ENCODE measurements at regions not wholly inside any gene's neighbourhood (a gene's known extent, or its start where the extent isn't known, plus 50 kb on each side); places are given as distances from the start of the nearest gene placed in this dataset.
"Not testable (repeated sequence)": the region's sequence is repeated elsewhere in the genome, so short reads cannot be mapped to it uniquely, and the experiment has no call there.

DNA sequence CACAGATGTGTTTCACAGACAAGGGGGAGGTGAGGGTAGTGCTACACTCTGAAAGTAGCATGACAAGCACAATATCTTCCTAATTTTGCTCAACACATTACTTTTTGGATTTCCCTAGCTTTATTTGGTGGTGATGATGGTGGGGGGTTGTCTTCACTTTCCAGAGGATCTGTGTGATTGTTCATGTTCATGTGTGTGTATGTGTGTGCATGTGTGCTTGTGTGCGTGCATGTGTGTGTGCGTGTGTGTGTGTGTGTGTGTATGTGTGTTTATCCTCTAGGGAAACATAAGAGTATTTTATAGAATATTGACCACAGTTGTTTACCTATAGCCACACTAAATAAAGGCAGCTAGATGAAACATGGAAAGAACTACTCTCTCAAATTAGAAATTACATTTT is 183.8 kb upstream of the EYA4 start:
- no peak for DNase-seq

DNA sequence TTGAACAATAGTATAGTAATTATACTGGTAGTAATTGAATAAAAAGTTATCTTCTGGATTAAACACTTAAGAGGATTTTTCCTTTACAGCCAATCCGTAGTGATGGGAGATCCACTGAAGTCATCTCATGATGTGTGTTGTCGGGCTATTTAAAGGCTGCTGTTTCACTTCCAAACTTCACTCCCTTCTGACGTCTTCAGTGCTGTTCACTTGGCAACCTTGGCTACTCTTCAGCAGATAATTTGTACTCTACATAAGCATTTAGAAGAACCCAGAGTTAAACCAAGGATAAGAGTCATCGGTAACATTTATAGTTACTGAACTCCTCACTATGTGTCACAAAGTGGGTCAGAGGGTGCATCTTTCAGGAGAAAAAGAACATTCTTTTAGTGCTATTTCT is 179.1 kb upstream of the EYA4 start:
- no peak for DNase-seq

DNA sequence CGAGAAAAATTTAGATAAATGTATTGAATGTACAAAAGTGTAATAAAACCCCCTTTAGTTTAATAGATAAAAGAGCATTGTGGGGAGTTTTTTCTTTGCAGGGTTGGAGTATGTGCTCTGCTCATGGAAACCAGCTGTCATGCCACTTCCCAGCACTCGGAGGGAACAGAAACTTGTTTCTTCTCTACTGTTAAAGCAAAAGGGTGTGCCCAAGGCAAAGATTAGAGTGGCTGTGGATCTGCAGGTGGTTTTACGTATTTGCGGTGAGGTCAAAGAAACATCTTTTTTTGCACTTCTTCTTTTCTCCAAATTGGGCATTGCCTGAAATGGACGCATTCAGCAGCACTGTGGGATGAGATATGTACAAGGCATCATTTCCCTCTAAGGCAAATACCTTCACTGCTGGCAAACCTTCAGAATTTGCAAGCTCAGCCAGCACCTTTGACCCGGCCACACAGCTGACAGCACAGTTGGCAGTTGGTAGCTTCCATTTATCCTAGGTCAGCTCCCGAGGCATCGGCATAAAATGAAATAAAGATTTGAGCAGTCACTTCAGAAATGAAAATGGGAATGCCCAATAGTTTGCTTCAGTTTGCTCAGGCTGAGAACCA is 178.4 kb upstream of the EYA4 start:
- no peak for DNase-seq

DNA sequence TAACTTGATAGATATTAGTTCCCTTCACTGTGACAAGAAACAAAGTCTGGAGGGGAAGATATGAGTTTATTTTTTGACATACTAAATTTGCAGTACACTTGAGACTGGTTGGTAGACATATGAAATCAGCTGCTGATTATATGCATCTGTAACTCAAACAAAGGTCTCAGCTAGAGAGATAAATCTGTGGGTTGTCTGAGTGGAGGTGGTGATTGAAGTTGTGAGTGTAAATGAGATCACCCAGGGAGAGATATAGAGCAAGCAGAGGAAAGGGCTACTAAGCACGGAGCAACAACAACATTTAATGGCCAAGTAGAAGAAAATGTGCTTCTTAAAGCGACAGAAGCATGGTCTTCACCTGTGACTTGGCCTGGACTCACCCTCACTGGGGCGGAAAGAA is 173.2 kb upstream of the EYA4 start:
- DNase-seq, result no peak

DNA sequence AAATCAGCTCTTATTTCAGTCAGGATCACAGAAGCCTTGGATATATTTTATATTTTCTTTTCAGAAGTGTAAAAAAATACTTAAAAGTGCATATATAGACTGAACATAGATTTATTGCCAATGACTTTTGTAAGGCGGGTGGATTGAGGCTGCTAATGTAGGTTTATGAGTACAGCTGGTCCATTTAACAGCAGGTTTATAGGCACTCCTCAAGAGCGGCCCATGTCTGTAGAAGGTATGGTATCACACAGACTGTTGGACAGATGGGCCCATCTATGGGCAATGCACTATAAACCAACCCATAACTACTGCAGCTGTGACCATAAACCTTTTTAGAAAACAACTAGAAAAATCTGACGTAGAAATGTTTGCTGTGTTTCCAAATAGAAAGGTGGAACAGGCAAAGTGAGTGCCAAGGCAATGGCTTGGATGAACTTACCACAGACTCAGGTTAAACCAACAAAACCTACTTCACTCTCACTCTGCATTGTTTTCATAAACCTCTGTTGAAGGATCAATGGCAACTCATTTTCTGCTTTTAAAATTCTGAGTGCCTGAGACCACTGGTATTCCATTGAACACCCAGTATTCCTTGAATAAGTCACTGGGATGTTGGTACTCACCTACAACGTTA is 170.6 kb upstream of the EYA4 start:
- DNase-seq, result no peak

DNA sequence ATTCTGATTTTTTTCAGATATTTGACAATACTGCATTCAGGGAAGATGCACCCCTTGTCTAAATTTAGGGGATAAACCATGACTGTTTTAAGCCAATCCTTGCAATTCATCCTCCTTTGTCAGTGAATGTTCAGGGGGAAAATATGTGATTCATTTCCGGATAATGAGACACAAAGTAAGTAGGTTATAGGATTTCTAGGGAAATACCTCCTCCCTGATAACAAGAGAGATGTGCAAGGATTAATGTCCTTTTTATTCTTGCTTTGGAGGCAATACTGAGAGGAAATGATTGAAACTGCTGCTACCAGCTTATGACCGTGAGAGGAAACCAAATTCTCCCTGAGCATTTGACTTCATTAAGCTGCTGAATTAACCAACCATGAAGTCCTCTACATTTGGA is 161.3 kb upstream of the EYA4 start:
- no peak for DNase-seq

DNA sequence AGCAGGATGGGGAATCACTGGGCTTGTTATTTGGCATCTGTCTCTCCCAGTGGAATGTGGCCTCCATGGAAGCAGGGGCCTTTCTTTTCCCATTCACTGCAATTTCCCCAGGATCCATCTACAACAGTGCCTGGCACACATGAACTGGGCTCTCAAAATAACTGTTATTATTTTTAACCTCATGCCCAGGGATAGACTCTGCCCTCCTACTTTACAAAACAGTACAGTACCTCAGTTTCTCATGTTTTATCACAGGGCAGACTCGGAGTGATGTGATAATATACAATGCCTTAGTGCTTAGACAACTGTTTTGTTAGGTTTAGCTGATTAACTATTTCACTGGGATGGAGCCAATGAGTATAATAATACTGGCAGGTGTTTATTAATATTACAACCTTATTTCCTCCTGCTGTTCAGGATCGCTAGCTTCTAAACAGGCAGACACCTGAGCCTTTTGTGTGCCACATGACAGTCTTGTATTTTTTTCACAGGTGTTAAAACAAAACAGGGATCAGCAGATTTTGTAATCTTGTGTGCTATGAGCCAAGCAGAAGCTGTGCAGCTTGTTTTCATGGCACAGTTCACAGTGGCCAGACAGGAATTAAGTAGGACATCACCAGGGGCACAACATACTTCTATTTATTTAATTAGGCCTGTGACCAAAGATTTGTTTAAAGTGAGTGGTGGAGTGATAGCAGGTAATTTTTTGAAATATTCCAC is 157.7 kb upstream of the EYA4 start:
- DNase-seq, result peak; percentile 40

DNA sequence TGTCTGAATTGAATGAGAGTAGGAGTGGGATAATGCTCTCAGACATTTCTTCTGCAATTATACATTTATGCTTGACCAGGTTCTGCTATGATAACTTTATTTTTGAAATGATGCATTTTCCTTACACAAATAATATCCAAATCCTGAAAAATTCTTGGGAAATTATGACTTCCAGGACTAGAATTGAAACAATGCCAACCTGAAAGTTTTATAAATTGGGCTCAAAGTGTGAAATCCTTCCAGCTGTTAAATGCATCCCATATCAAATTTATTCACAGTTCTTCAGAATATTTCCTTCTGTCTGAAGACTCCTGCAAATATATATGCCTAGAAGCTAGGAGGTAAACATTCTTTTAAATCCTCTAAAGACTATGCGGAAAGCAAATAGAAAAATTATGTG is 155.7 kb upstream of the EYA4 start:
- DNase-seq, result no peak

DNA sequence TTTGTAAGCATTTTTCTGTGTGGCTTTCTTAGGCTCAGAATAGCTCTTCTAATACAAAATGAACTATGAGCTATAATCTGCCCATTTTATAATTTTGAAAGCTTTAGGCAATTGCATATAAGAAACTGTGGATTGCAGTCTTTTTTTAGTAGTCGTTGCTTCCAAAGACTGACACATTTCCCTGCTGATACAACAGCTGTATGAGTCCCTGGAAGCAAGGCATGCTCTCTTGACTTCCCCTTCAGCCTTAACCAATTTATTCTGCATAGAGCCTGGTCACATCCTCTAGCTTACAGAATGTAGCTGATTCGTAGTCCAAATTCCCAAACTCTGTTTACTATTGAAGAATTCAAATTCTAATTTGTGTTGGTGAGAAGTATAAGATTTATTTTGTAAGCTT is 155.3 kb upstream of the EYA4 start:
- DNase-seq, result no peak

DNA sequence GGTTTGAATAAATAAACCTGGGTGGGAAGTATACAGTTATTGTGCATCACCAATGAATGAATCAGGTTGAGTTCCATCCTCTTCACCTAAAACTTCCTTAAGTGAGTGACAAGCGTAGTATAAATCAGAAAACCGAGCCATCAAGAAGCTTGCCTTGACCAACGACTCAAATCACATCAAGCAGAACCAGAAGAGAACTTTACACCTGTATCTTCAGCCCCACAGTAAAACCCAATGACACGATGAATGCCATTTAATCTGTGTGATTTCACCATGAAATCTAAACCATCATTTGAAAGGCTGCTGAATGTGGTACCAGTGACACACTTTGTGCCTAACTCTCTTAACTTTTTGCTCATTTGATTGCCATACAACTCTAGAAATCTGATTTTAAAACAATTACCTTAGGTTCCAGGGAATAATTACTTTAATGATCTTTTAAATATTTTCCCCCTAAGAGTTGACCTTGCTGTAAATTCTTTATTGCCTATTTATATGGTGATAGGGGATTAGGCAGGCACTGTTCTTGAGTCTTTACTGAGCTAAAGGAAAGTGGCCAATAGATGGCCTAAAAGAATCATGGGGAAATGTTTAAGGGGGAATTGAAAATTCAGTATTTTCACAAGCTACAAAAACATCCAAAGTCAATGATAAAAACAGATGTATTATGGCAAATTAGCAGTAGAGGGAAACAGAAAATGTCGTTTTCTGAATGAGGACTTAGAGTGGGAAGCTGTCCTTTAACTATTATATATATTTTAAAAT is 152.0 kb upstream of the EYA4 start:
- no peak for DNase-seq

DNA sequence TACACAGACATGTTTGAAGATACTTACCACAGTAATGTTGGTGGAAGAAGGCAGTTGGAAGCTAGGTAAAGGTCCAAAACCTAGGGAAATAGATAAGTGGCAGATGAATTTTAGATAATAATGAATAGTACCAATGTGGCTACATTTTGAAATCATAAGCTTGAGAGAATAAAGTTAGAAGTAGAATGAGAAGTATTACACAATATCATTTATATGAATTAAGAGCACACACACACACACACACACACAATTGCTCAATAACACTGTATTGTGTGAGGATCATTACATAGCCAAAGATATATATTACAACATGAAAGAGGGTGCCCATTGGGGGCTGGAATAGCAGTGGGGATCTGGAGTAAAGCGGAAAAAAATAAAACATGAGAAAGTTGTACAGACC is 149.0 kb upstream of the EYA4 start:
- no peak for DNase-seq

DNA sequence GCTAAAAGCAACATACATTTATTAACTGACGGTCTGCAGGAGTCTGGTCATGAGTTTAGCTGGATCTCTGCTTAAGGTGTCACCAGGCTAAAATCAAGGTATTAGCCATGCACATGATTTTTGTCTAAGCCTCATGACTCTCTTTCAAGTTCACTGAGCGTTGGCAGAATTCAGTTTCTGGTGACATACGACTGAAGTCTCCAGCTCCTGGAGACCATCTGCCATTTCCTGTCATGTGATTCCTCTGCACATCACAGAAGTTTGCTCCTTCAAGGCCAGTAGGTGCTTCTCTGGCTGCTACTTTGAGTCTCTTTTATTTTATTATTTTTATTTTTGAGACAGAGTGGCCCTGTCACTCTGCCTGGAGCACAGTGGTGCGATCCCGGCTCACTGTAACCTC is 148.4 kb upstream of the EYA4 start:
- DNase-seq, result no peak

DNA sequence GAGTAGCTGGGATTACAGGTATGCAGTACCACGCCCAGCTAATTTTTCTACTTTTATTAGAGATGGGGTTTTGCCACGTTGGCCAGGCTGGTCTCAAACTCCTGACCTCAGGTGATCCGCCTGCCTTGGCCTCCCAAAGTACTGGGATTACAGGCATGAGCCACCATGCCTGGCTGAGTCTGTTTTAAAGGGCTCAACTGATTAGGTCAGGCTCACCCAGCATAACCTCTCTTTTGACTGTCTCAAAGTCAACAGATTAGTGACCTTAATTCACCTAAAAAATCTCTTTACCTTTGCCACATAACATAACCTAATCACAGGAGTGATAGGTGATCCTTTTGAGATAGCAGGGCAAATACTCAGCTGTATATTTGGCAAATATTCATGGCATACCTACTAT is 147.9 kb upstream of the EYA4 start:
- DNase-seq, result not testable (repeated sequence)

DNA sequence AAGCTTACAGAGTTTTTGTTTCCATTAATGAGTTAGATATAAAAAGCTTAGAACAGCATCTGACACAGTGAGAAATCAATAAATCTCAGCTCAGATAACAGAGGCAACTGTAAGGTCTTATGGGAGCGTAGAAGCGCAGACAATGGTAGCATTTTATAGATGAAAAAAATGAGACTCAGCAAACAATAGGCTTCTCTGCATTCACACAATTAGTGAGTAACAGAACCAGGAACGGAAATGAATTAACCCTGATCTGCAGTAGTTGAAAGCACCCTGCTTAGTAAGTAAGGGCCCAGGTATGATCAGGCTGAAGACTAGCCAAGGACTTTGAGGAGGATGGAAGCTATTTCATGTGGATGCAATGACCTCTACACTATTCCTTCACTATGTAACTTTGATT is 147.2 kb upstream of the EYA4 start:
- DNase-seq, result no peak

DNA sequence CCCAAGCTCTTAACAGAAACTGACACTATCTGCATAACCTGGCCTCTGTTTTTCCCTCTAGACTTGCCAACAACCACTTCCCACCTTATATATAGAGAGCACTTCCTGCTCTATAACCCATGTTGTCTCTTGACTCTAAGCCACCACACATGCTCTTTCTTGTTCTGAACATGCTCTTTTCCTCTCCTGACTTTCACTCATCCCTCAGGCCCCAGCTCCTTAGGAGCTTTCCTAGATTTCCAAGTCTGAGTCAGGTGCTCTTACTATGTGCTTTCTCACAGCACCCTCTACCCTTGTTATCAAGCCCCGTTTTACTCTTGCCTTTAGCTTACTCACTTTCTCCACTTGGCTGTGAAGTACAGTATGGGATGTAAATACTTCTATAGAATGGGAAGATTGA is 143.9 kb upstream of the EYA4 start:
- DNase-seq, result no peak

DNA sequence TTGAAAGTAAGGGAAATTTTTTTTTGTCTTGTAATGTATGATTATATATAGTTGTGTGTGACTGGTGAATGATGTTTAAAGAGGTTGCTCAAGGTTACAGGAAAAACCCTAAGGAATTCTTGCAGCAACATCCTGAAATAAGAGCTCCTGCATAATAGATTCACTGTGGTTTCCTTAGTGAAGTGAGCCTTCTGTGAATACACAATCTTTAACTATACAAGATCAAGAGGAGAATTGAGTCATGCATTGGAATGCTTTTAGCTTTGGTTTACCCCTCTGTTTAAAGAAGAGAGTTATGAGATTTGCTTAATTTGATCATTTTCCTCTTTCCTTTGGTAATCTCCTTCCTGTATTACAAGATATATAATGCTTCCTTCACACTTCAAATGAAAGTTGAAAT is 141.6 kb upstream of the EYA4 start:
- DNase-seq, result no peak

DNA sequence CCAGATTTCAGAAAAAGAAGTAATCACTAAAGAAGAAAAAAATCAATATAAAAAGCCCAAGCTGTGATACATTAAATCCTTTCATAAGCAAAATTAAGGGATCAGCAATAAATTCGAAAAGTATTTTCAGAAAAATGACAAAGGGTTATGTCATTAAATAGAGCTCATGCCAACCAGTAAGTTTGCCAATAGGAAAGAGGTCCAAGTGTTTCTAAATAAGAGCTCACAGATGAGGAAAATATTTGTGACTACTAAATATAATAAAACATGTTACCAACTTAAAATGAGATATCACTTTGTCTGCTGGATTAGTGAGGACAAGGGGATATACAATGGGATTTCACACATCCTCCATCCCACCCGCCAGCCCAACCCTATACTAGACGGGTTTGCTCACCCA is 140.3 kb upstream of the EYA4 start:
- DNase-seq, result no peak

DNA sequence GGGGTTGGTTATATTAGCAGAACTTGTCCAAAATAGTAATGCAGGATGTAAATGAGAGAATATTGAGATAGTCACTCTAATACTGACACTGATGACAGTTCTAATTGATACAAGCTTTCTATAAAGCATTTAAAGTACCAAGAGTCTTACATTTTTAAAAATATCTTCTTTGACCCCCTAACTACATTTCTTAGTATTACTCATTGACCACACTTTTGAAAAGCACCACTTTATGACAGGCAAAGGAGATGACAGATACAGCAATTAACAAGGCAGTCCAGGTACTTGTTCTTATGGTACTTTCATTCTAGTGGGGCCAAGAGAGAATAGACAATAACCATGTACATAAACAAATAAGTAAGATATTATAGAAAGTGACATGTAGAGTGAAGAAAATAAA is 139.4 kb upstream of the EYA4 start:
- DNase-seq, result no peak

DNA sequence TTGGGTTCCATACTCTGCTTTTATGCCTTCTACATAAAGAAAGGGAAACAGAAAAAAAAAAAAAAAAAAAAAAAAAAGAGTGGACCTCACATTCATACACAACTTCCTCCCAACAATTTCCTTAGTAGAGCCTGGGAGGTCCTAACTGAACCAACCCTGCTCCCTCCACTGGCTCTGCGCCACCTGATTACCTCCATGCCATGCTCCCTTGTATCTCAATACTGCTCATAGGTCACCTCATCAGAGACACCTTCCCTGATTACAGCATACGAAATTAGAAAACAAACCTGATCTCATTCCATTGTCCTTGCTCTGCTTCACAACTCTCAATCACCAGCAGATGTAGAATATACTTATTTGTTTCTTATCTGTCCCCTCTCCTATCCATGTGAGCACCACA is 134.2 kb upstream of the EYA4 start:
- no peak for DNase-seq

DNA sequence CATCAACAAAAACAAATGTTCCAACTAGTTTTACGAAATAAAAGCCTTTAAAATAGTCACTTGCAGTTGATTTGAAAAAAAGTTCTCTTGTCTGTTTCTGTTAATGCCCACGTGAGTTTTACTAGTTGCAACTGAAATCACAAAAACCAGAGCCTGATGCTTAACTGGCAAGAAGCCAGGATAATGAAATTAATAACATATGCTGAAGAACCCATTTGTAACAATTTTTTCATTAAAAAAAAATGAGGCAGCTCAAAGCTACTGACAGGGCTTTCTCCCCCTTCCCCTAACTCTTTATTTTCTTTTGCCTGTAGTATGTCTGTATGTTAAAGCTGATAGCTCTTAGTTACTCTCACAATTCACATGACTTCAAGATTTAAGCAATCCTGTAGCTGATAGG is 132.7 kb upstream of the EYA4 start:
- DNase-seq, result no peak

DNA sequence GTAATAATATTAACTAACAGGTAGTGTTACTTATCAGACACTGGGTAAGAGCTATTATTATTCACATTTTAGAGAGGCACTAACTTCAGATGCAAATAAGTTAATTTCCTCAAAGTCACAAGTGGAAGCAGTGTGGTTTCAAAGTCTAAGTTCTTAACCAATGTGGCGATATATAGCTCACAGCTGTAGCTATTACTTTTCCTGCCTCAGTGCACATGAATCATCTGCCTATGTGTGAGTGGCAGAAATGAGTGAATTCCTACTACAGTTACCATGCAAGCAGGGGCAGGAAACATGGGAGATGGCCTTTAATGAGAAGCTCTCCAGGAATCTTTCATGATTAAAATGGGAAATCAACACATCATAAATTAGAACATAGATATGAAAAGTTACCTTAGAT is 126.2 kb upstream of the EYA4 start:
- DNase-seq, result no peak

DNA sequence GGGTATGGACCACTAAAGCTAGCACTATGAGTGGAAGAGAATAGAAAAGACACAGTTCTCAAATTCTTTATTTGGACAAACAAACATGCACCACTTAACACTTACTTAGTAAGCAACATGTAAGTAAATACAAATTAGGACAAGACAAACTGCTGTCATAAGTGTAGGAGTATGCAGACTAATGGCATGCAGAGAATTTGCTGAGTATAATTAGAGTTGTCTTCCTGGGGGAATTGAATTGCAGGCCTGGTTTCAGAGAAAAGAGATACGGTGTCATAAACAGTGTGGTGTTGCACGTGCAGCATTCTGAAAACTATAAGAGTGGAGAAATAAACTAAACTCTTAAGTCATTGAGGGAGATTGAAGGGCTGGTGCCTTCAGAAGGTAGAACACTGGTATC is 125.2 kb upstream of the EYA4 start:
- no peak for DNase-seq

DNA sequence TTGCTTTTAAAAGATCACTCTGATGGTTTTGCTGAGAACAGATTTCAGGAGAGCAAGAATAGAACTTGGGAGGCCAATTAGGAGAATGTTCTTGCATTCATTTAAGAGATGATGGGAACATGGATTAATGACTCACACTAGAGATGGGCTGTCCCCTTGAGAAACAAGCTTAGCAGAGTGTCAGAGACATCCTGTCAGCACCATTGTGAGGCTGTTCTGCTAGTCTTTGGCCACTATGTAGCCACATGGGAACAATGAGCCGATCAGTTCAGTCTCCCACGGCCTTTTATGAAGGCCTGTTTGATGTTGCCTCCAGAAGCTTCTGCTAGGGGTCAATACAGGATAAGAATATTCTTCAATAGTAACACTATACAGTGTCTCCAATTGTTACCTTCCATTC is 113.0 kb upstream of the EYA4 start:
- DNase-seq, result no peak

DNA sequence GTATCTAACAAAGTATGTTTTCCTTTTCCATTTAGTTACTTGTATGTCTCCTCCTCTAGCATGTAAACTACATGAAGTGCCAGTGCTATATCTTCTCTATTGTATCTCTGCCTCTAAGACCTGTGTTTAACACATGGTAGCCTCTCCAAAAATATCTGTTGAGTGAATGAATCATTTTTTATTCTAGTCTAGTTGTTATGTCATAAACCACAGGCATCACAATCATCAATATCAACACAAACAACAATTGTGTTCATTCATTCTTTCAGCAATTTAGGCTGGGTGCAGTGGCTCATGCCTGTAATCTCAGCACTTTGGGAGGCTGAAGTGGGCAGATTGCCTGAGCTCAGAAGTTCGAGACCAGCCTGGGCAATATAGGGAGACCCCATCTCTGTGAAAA is 111.6 kb upstream of the EYA4 start:
- DNase-seq, result no peak
